Karpas-422 (cell line): ENCODE measurements at regions not wholly inside any gene's neighbourhood (a gene's known extent, or its start where the extent isn't known, plus 50 kb on each side); places are given as distances from the start of the nearest gene placed in this dataset.
"Not testable (repeated sequence)": the region's sequence is repeated elsewhere in the genome, so short reads cannot be mapped to it uniquely, and the experiment has no call there.

Source experiments
- DNase-seq: peaks from one replicate; pipeline ENCODE4 v3.0.0-alpha.2; 2015
- H2AFZ ChIP-seq: fragments of 200-600 bp; sonication (generic); 2 replicates; pipeline ENCODE4 v1.6.1; 2014; ENCODE audit warnings: antibody characterized with exemption, low read length, mixed read lengths
- H3K27ac ChIP-seq: fragments of 200-600 bp; sonication (generic); 2 replicates; pipeline ENCODE4 v1.5.1; 2014; ENCODE audit warnings: mild to moderate bottlenecking, low read length, moderate library complexity
- H3K27me3 ChIP-seq: fragments of 200-600 bp; sonication (generic); 2 replicates; pipeline ENCODE4 v1.6.1; 2014; ENCODE audit warnings: low read length, mixed read lengths
- H3K36me3 ChIP-seq: fragments of 200-600 bp; sonication (generic); 2 replicates; pipeline ENCODE4 v1.6.1; 2014; ENCODE audit warnings: low read length, mixed read lengths; ENCODE audit not compliant: insufficient read depth
- H3K4me1 ChIP-seq: fragments of 200-600 bp; sonication (generic); 2 replicates; pipeline ENCODE4 v1.6.1; 2014; ENCODE audit warnings: mild to moderate bottlenecking, low read length, mixed read lengths
- H3K4me2 ChIP-seq: fragments of 200-600 bp; sonication (generic); 2 replicates; pipeline ENCODE4 v1.6.1; 2014; ENCODE audit warnings: low read length, low read depth, mild to moderate bottlenecking; ENCODE audit not compliant: poor library complexity, severe bottlenecking
- H3K4me3 ChIP-seq: fragments of 200-600 bp; sonication (generic); 2 replicates; pipeline ENCODE4 v1.5.1; 2014; ENCODE audit warnings: mild to moderate bottlenecking, antibody characterized with exemption, low read length, mixed read lengths
- H3K79me2 ChIP-seq: fragments of 200-600 bp; sonication (generic); 2 replicates; pipeline ENCODE4 v1.6.1; 2014; ENCODE audit warnings: mild to moderate bottlenecking, low read length, mixed read lengths
- H3K9ac ChIP-seq: fragments of 200-600 bp; sonication (generic); 2 replicates; pipeline ENCODE4 v1.6.0; 2014; ENCODE audit warnings: low read length
- H3K9me2 ChIP-seq: fragments of 200-600 bp; sonication (generic), shearing (Covaris generic); replicated peaks from 2 replicates; pipeline ENCODE4 v1.6.0; 2014; ENCODE audit warnings: mild to moderate bottlenecking, low read length, moderate library complexity; ENCODE audit not compliant: insufficient read depth
- H3K9me3 ChIP-seq: fragments of 300-700, 200-600 bp; sonication (generic); 2 replicates; pipeline ENCODE4 v1.6.1; 2014; ENCODE audit warnings: low read length, mixed read lengths
- H4K20me1 ChIP-seq: fragments of 200-600 bp; sonication (generic); 2 replicates; pipeline ENCODE4 v1.6.1; 2014; ENCODE audit warnings: mild to moderate bottlenecking, antibody characterized with exemption, low read length, low read depth; ENCODE audit not compliant: insufficient read depth

DNA sequence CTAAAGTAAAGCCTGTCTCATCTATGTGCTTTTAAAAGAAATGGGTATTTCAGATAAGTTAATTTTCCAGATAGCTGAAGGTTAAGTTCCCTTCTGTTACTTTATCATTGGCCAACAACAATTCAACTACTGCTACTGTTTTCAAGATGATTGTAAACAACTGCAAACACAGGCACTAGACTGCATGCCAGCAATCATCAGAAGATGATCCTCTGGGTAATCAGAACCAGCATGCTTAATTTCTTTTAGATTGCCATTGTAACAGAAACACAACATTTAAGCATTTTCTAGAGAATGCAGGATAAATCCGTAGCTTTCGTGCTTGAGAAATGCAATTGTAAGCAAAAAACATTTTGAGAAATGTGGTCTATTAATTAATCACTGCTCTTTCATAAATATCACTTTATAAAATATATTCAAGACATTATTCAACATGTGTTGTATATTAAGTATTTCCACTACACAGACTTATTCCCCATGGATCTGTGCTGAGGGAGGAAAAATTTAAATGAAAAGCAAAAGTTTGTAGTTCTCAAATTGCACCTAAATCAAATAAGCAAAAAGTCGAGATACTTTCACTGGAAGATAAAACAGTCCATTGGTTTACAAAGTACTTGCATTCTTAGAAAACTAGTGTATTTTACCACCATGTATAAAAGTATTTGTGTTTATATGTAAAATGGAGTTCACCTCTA, 133.7 kb downstream of the ATL2 start:
- no peak overlapping the region for H3K9ac ChIP-seq
- no peaks in the 10 kb centered on the region for H3K9me3 ChIP-seq
- no peaks in the 10 kb centered on the region for H3K4me1 ChIP-seq
- no peaks in the 10 kb centered on the region for H3K79me2 ChIP-seq
- H3K27me3 ChIP-seq = no peaks in the 10 kb centered on the region
- H3K4me3 ChIP-seq = no peak overlapping the region
- no peaks in the 10 kb centered on the region for H3K36me3 ChIP-seq
- H4K20me1 ChIP-seq = no peaks in the 10 kb centered on the region
- DNase-seq = no peak
- no peak overlapping the region for H2AFZ ChIP-seq
- no peak overlapping the region for H3K4me2 ChIP-seq
- H3K27ac ChIP-seq = no peak overlapping the region
- H3K9me2 ChIP-seq = no peaks in the 10 kb centered on the region

DNA sequence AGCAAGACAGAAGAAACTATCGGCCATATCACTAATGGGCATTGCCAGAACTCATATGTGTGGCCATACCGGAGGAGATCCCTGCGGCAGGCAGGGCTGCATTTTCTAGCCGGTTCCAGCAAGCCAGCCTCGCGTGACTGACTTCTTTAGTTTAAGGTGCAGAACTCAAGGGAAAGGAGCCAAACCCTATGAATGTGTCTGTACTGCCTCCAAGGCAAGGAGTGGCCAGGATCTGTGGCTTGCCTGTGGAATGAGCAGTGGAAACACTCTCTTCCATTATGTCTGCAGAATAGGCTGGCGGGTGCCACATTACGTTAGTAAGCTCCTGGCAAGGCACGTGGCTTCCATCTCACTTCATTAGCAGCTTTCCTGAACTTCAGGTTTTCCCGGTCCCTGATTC, 137.6 kb downstream of the ATL2 start:
- H2AFZ ChIP-seq = no peak overlapping the region
- H3K4me2 ChIP-seq = no peak overlapping the region
- H3K27ac ChIP-seq = no peak overlapping the region
- no peaks in the 10 kb centered on the region for H3K4me1 ChIP-seq
- H3K9me3 ChIP-seq = no peaks in the 10 kb centered on the region
- no peak overlapping the region for H3K4me3 ChIP-seq
- no peak for DNase-seq
- no peaks in the 10 kb centered on the region for H3K9me2 ChIP-seq
- no peaks in the 10 kb centered on the region for H3K36me3 ChIP-seq
- no peaks in the 10 kb centered on the region for H3K27me3 ChIP-seq
- H3K79me2 ChIP-seq = no peaks in the 10 kb centered on the region
- H3K9ac ChIP-seq = no peak overlapping the region
- no peaks in the 10 kb centered on the region for H4K20me1 ChIP-seq

DNA sequence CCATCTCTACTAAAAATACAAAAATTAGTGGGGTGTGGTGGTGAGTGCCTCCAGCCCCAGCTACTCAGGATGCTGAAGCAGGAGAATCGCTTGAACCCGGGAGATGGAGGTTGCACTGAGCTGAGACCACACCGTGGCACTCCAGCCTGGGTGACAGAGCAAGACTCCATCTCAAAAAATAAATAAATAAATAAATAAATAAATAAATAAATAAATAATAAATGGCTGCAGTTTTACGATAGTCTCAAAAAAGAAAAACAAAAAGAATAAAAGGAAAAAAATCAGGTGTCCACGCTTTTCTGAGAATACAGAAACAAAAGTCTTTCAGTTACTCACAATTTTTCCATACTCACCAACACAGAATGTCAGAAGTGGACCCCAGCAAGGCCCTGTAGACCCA, 138.4 kb downstream of the ATL2 start:
- not testable (repeated sequence) for H3K9me3 ChIP-seq, H3K4me1 ChIP-seq, H3K4me2 ChIP-seq, H4K20me1 ChIP-seq, H3K79me2 ChIP-seq, H3K4me3 ChIP-seq, DNase-seq, H3K9ac ChIP-seq, H3K36me3 ChIP-seq, H3K27ac ChIP-seq, H3K27me3 ChIP-seq, H3K9me2 ChIP-seq, H2AFZ ChIP-seq

DNA sequence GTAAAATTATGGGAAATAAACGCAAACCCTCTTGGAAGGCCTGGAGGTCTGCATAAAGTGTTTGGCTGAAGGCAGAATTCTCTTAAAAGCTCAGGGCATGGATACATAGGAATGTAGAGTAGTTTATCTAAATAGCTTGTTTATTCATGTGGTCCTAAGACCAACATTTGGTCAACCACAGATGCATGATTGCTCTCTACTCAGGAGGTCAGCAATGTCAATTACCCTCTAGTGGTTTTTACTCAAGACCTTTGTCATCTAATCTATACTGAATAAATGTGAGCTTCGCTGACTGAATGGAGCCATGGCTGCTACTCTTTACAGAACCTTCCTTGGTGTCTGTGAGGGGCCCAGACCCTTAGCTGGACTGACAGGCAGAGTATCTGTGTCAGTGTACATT, 139.8 kb downstream of the ATL2 start:
- no peaks in the 10 kb centered on the region for H3K9me3 ChIP-seq
- no peak overlapping the region for H2AFZ ChIP-seq
- H3K27ac ChIP-seq = no peak overlapping the region
- no peaks in the 10 kb centered on the region for H3K4me1 ChIP-seq
- H3K27me3 ChIP-seq = no peaks in the 10 kb centered on the region
- no peak overlapping the region for H3K4me3 ChIP-seq
- H3K9ac ChIP-seq = no peak overlapping the region
- H4K20me1 ChIP-seq = no peaks in the 10 kb centered on the region
- no peaks in the 10 kb centered on the region for H3K36me3 ChIP-seq
- no peak for DNase-seq
- H3K79me2 ChIP-seq = no peaks in the 10 kb centered on the region
- no peaks in the 10 kb centered on the region for H3K9me2 ChIP-seq
- H3K4me2 ChIP-seq = no peak overlapping the region

DNA sequence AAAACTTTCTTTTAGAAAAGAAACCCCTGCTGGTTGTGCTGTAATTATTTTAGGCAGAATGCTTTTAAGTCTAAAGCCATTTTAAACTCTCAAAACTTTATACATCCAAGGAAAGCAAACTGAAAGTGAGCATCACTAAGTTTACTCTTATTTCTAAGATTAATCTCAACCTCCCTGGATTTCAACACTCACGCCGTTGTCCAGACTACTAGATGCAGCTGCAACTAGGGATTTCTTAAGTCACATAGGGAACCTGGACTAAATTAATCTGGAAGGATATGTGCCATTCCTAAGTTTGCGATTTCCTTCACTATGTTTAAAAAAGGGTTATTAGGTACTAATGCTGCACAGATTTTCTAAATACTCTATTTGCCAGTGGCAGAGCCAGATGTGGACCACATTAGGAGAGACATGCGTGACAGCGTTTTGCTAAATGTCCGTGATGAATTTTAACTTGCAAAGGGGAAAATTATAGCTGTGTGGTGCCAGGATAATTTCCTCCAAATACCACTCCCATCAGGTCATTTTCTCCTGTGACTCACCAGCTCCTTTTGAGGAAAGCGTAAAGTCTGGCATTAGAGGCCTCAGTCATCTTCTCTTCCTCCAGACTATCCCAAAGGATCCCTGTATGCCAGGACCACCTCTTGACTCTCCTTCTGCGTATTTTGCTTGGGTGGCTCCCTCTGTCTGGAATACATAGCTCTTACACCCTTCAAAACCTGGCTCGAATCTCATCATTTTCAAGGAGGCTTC, 143.7 kb downstream of the ATL2 start:
- peak; percentile 25 for DNase-seq
- H4K20me1 ChIP-seq = no peaks in the 10 kb centered on the region
- H3K4me1 ChIP-seq = peaks cover 11% of the 10 kb centered on the region
- H3K4me2 ChIP-seq = no peak overlapping the region
- H3K4me3 ChIP-seq = no peak overlapping the region
- no peak overlapping the region for H3K27ac ChIP-seq
- no peaks in the 10 kb centered on the region for H3K27me3 ChIP-seq
- no peaks in the 10 kb centered on the region for H3K79me2 ChIP-seq
- H2AFZ ChIP-seq = no peak overlapping the region
- H3K9me2 ChIP-seq = no peaks in the 10 kb centered on the region
- no peaks in the 10 kb centered on the region for H3K9me3 ChIP-seq
- H3K36me3 ChIP-seq = no peaks in the 10 kb centered on the region
- no peak overlapping the region for H3K9ac ChIP-seq

DNA sequence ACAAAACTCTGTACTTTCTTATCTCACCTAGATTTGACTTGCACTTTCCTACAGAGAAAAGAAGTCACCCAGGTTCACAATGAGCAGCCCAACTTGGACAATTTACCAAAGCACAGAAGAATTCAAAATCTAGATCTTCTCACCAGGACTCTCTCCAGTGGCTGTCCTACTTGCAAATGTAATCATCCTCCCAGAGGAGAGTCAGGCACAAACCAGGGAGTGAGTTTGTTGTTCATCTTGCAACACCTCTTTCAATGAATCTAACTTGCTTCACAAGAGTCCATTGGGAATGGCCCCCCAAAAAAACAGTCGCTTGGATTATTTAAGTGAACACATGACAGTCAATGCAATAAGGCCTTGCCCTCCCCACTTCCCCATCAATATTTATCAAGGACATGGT, 144.6 kb downstream of the ATL2 start:
- Histone ChIP-seq H3K4me1 (peaks cover 11% of the 10 kb centered on the region), H3K9me2 (no peaks in the 10 kb centered on the region), H3K79me2 (no peaks in the 10 kb centered on the region), H3K27me3 (no peaks in the 10 kb centered on the region), H3K9ac (no peak overlapping the region), H4K20me1 (no peaks in the 10 kb centered on the region), H3K4me3 (no peak overlapping the region), H3K9me3 (no peaks in the 10 kb centered on the region), H3K4me2 (no peak overlapping the region), H3K27ac (no peak overlapping the region), H3K36me3 (no peaks in the 10 kb centered on the region), H2AFZ (no peak overlapping the region)
- no peak for DNase-seq

DNA sequence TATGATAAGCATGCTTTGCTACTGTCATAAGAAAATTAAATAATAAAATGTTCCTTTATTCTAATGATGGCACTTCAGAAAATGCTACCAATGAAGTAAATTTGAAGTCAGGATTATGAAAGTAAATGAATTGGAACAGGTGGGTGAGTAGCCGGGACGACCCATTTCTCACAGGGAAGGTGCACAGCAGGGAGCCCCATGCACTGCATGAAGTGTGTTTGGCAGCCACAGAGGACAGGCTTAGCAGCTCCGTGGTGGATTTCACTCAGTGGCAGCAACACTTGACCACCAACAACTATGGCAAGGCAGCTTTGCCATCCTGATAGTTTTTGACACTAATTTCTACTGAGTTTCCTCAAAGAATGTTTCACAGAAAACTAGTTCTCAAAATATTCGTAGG, 146.3 kb downstream of the ATL2 start:
- Histone ChIP-seq H3K36me3 (no peaks in the 10 kb centered on the region), H3K9me2 (no peaks in the 10 kb centered on the region), H3K9me3 (no peaks in the 10 kb centered on the region), H3K4me1 (peaks cover 11% of the 10 kb centered on the region), H3K4me3 (no peak overlapping the region), H3K27me3 (no peaks in the 10 kb centered on the region), H3K9ac (no peak overlapping the region), H4K20me1 (no peaks in the 10 kb centered on the region), H3K4me2 (no peak overlapping the region), H3K27ac (no peak overlapping the region), H2AFZ (no peak overlapping the region), H3K79me2 (no peaks in the 10 kb centered on the region)
- DNase-seq = no peak

DNA sequence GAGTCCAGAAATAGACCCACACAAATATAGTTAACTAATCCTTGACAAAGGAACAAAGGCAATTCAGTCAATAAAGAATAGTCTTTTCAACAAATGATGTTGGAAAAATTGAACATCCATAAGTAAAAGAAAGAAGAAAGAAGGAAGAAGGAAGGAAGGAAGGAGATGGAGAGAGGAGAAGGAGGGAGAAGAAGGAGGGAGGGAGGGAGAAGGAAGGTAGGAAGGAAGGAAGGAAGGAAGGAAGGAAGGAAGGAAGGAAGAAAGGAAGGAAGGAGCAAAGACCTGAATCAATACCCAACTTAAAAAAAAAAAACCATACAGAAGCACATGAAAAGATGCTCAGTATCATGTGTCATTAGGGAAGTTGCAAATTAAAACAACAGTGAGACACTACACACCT, 148.3 kb downstream of the ATL2 start:
- H3K9me2 ChIP-seq = no peaks in the 10 kb centered on the region

More for the DNA sequence above, 148.3 kb downstream of the ATL2 start:
- peaks cover 11% of the 10 kb centered on the region for H3K4me1 ChIP-seq
- no peaks in the 10 kb centered on the region for H3K79me2 ChIP-seq
- H2AFZ ChIP-seq = no peak overlapping the region
- H3K27ac ChIP-seq = no peak overlapping the region
- no peak overlapping the region for H3K4me3 ChIP-seq
- no peaks in the 10 kb centered on the region for H3K27me3 ChIP-seq
- DNase-seq = no peak
- no peaks in the 10 kb centered on the region for H3K36me3 ChIP-seq
- no peaks in the 10 kb centered on the region for H4K20me1 ChIP-seq
- no peaks in the 10 kb centered on the region for H3K9me3 ChIP-seq
- H3K9ac ChIP-seq = no peak overlapping the region
- no peak overlapping the region for H3K4me2 ChIP-seq
